GM12878 (cell line): ENCODE measurements at regions not wholly inside any gene's neighbourhood (a gene's known extent, or its start where the extent isn't known, plus 50 kb on each side); places are given as distances from the start of the nearest gene placed in this dataset.

ENCODE experiments used
- ATAC-seq: fragments of 200-7000 bp; cut with Tn5 transposase; 3 replicates; pipeline ENCODE4 v1.9.1; 2020; ENCODE audit warnings: mild to moderate bottlenecking, moderate library complexity
- BruUV-seq: library from RNA; stranded (reverse); fragments of 400-500 nt; replicated peaks from 2 replicates; lab custom pipeline; 2021; lab: Mats Ljungman, UMichigan
- CTCF ChIA-PET: fragments of 300-600 bp; sonication (Branson Sonifier 250); formaldehyde crosslinking; extraction: SDS; loops from one replicate; lab custom pipeline; 2021; ENCODE audit warnings: inconsistent platforms; lab: Yijun Ruan, JAX
- POLR2A ChIA-PET: fragments of 350-600 bp; formaldehyde crosslinking; extraction: SDS; loops from one replicate; lab custom pipeline; 2021; ENCODE audit warnings: inconsistent platforms; lab: Charles Lee
- RAD21 ChIA-PET: fragments of 300-600 bp; sonication (Branson Sonifier 250); formaldehyde crosslinking; loops from one replicate; lab custom pipeline; 2023; ENCODE audit warnings: antibody characterized with exemption; ENCODE audit not compliant: unreplicated experiment; lab: Charles Lee
- SMC1A ChIA-PET: fragments of 300-600 bp; sonication (Branson Sonifier 250); formaldehyde crosslinking; loops from one replicate; lab custom pipeline; 2023; ENCODE audit not compliant: unreplicated experiment, uncharacterized antibody; lab: Charles Lee
- DNase-seq: peaks from one replicate; pipeline ENCODE4 v3.0.0-alpha.2; 2011; ENCODE audit warnings: low read depth, low spot score
- FAIRE-seq: peaks from 3 replicates; lab custom pipeline; 2011; peaks lifted over from hg19 to GRCh38; lab: Jason Lieb, UNC
- H2AFZ ChIP-seq: 2 replicates; pipeline ENCODE4 v1.6.0; 2011; ENCODE audit warnings: low read depth, low read length, control low read depth; ENCODE audit not compliant: control insufficient read depth
- H3K27ac ChIP-seq: 2 replicates; pipeline ENCODE4 v1.5.1; 2011; ENCODE audit warnings: control low read depth; ENCODE audit not compliant: control insufficient read depth, insufficient read depth
- H3K27me3 ChIP-seq, 2 experiments: replicated peaks in 1 of 2; 2 replicates each; pipeline versions ENCODE4 v1.6.0 to v1.6.1; 2011; ENCODE audit warnings: low read length in 1 of 2; ENCODE audit not compliant: control insufficient read depth in 2 of 2, insufficient read depth in 2 of 2
- H3K36me3 ChIP-seq, 2 experiments: 2 replicates each; pipeline ENCODE4 v1.5.1; 2011; ENCODE audit warnings: low read length in 1 of 2; ENCODE audit not compliant: control insufficient read depth in 2 of 2, insufficient read depth in 2 of 2
- H3K4me1 ChIP-seq: 2 replicates; pipeline ENCODE4 v1.6.1; 2011; ENCODE audit warnings: mild to moderate bottlenecking, low read length, moderate library complexity, mixed read lengths; ENCODE audit not compliant: control insufficient read depth, insufficient read depth
- H3K4me2 ChIP-seq: 2 replicates; pipeline ENCODE4 v1.6.0; 2011; ENCODE audit warnings: control low read depth; ENCODE audit not compliant: control insufficient read depth, insufficient read depth
- H3K4me3 ChIP-seq: fragments of 200-600 bp; sonication (generic); 2 replicates; pipeline ENCODE4 v1.5.1; 2016
- H3K79me2 ChIP-seq: 2 replicates; pipeline ENCODE4 v1.6.0; 2011; ENCODE audit warnings: low read length; ENCODE audit not compliant: control insufficient read depth, insufficient read depth
- H3K9ac ChIP-seq: 2 replicates; pipeline ENCODE4 v1.8.0; 2011; ENCODE audit warnings: low read length, control low read depth, mixed read lengths; ENCODE audit not compliant: control insufficient read depth, insufficient read depth
- H3K9me3 ChIP-seq: replicated peaks from 3 replicates; pipeline ENCODE4 v1.5.1; 2011; ENCODE audit warnings: mild to moderate bottlenecking, low read length; ENCODE audit not compliant: control insufficient read depth, insufficient read depth
- H4K20me1 ChIP-seq: 2 replicates; pipeline ENCODE4 v1.6.0; 2011; ENCODE audit not compliant: control insufficient read depth, insufficient read depth
- CHD4 ChIP-seq: fragments of 200-600 bp; sonication (generic); IDR thresholded peaks from 2 replicates; pipeline ENCODE4 v1.6.1; 2016; ENCODE audit warnings: mild to moderate bottlenecking
- FOXM1 ChIP-seq: IDR thresholded peaks from 2 replicates; pipeline ENCODE4 v1.6.1; 2012; ENCODE audit warnings: low read depth, mild to moderate bottlenecking, inconsistent platforms, low read length, moderate library complexity
- IKZF2 ChIP-seq, 2 experiments: fragments of 450-650 bp; IDR thresholded peaks; 2 replicates each; pipeline ENCODE4 v1.6.1; 2017; ENCODE audit warnings: mild to moderate bottlenecking in 2 of 2, moderate library complexity in 2 of 2
- JUNB ChIP-seq: IDR thresholded peaks from 2 replicates; pipeline ENCODE4 v1.6.1; 2016; ENCODE audit warnings: antibody characterized with exemption, mild to moderate bottlenecking
- JUND ChIP-seq: IDR thresholded peaks from 2 replicates; pipeline ENCODE4 v1.6.1; 2012; ENCODE audit warnings: low read depth, mild to moderate bottlenecking, low read length, improper control_type of control experiment, moderate library complexity
- MYC ChIP-seq: IDR thresholded peaks from 2 replicates; pipeline ENCODE4 v1.6.1; 2011; ENCODE audit warnings: mild to moderate bottlenecking, low read length, moderate library complexity, inconsistent platforms; ENCODE audit not compliant: insufficient read depth, insufficient replicate concordance, insufficient read length, severe bottlenecking
- NR2F1 ChIP-seq: fragments of 450-650 bp; conservative IDR thresholded peaks from 2 replicates; pipeline ENCODE4 v1.6.1; 2017; ENCODE audit warnings: mild to moderate bottlenecking
- POLR2AphosphoS5 ChIP-seq: IDR thresholded peaks from 2 replicates; pipeline ENCODE4 v1.6.1; 2011; ENCODE audit warnings: mild to moderate bottlenecking, low read length, inconsistent platforms
- SIX5 ChIP-seq: IDR thresholded peaks from 2 replicates; pipeline ENCODE4 v1.6.1; 2011; ENCODE audit warnings: mild to moderate bottlenecking, low read depth, low read length, moderate library complexity; ENCODE audit not compliant: severe bottlenecking
- SUZ12 ChIP-seq: fragments of 200-600 bp; sonication (generic); IDR thresholded peaks from one replicate; pipeline ENCODE4 v1.6.1; 2018; ENCODE audit warnings: antibody characterized with exemption, mild to moderate bottlenecking; ENCODE audit not compliant: unreplicated experiment
- TAF1 ChIP-seq: IDR thresholded peaks from 2 replicates; pipeline ENCODE4 v1.6.1; 2011; ENCODE audit warnings: mild to moderate bottlenecking, low read depth, low read length, borderline replicate concordance
- ZNF217 ChIP-seq: fragments of 450-650 bp; IDR thresholded peaks from 2 replicates; pipeline ENCODE4 v1.6.1; 2017; ENCODE audit warnings: antibody characterized with exemption, mild to moderate bottlenecking
- ZNF24 ChIP-seq: fragments of 450-650 bp; IDR thresholded peaks from 2 replicates; pipeline ENCODE4 v1.6.1; 2017; ENCODE audit warnings: antibody characterized with exemption, mild to moderate bottlenecking
- ZNF384 ChIP-seq: IDR thresholded peaks from 2 replicates; pipeline ENCODE4 v1.6.1; 2012; ENCODE audit warnings: low read depth, mild to moderate bottlenecking, low read length, improper control_type of control experiment, borderline replicate concordance
- WGBS: methylation state at CpG from one replicate; pipeline ENCODE4 v1.1.6; 2016; ENCODE audit warnings: low lambda C conversion rate; ENCODE audit not compliant: insufficient replicate concordance, insufficient coverage; ENCODE audit errors: missing lambda C conversion rate; 5-methylcytosine and 5-hydroxymethylcytosine counted together
- in situ Hi-C: fragments of 300-500 bp; cut with MboI; formaldehyde crosslinking; loops from 9 replicates; pipeline ENCODE4 v1.14.3; 2018; ENCODE audit warnings: mixed read lengths
- intact Hi-C: fragments of 100-400 bp; cut with micrococcal nuclease; formaldehyde crosslinking; loops from one replicate; pipeline ENCODE4 v1.14.2; 2022; ENCODE audit not compliant: unreplicated experiment
- TF ChIP-seq, protein P1 (sequence below): fragments of 450-650 bp; conservative IDR thresholded peaks from 2 replicates; pipeline ENCODE4 v1.6.1; 2017; ENCODE audit warnings: mild to moderate bottlenecking, moderate library complexity
- TF ChIP-seq, protein P2 (sequence below): fragments of 450-650 bp; IDR thresholded peaks from 2 replicates; pipeline ENCODE4 v1.6.1; 2017; ENCODE audit warnings: borderline replicate concordance

DNA sequence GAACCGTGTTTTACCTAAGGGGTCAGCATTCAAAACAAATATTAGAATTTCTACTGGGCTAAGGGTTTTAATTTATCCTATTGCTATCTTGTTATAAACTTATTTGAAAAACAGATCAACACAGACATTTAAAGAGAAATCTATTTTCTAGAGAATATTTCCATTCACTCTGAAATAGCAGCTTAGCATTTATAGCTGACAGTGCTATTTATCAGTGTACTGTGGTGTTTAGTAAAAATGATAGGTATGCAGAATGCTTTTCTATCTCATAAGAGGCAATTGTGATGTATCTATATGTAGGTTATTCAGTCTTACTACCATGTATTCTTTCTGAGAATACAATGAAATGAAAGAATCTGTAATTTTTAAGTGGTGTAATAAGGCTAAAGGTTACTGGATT is 1077.4 kb downstream of the REEP3 start (continued):
- TF ChIP-seq, protein P1, sequence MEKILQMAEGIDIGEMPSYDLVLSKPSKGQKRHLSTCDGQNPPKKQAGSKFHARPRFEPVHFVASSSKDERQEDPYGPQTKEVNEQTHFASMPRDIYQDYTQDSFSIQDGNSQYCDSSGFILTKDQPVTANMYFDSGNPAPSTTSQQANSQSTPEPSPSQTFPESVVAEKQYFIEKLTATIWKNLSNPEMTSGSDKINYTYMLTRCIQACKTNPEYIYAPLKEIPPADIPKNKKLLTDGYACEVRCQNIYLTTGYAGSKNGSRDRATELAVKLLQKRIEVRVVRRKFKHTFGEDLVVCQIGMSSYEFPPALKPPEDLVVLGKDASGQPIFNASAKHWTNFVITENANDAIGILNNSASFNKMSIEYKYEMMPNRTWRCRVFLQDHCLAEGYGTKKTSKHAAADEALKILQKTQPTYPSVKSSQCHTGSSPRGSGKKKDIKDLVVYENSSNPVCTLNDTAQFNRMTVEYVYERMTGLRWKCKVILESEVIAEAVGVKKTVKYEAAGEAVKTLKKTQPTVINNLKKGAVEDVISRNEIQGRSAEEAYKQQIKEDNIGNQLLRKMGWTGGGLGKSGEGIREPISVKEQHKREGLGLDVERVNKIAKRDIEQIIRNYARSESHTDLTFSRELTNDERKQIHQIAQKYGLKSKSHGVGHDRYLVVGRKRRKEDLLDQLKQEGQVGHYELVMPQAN = no peak
- TF ChIP-seq, all 136 proteins: peak for 0

DNA sequence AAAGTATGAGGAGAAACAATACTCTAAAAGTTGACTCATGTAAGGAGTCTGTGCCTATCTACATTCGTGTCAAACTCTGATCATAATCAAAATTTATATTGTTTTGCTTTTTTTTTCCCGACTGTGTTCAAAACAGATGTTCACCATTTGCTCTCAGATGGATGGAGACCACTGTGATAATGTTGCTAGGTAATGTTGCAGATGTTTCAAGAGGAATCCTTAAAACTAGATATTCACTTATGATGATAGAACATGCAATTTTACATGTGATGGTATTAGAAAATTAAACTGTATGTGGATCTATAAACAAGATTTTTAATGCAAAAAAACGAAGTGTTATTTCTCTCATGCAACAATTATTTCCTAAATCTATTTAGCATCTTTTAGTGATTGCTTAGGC is 1080.1 kb downstream of the REEP3 start:
- no peaks in the 10 kb centered on the region for H3K4me1 ChIP-seq
- FAIRE-seq = no peak
- WGBS = 10% methylated on average over 3 of the region's 3 CpGs
- no peak overlapping the region for H3K9ac ChIP-seq
- no TSS peak for BruUV-seq
- ChIA-PET RAD21 (no interaction called here), POLR2A (no interaction called here), CTCF (no interaction called here), SMC1A (no interaction called here)
- ATAC-seq = no peak
- H4K20me1 ChIP-seq = no peaks in the 10 kb centered on the region
- H2AFZ ChIP-seq = no peak overlapping the region
- in situ Hi-C loops (no loop called here), intact Hi-C loops (no loop called here)
- no peaks in the 10 kb centered on the region for H3K27me3 ChIP-seq
- DNase-seq = no peak
- no peak overlapping the region for H3K4me3 ChIP-seq
- no peak overlapping the region for H3K4me2 ChIP-seq
- no peak for TF ChIP-seq SIX5
- no peak for TF ChIP-seq JUND
- no peak for TF ChIP-seq FOXM1
- H3K79me2 ChIP-seq = no peaks in the 10 kb centered on the region
- H3K36me3 ChIP-seq = no peaks in the 10 kb centered on the region
- H3K27ac ChIP-seq = no peak overlapping the region
- no peaks in the 10 kb centered on the region for H3K9me3 ChIP-seq

DNA sequence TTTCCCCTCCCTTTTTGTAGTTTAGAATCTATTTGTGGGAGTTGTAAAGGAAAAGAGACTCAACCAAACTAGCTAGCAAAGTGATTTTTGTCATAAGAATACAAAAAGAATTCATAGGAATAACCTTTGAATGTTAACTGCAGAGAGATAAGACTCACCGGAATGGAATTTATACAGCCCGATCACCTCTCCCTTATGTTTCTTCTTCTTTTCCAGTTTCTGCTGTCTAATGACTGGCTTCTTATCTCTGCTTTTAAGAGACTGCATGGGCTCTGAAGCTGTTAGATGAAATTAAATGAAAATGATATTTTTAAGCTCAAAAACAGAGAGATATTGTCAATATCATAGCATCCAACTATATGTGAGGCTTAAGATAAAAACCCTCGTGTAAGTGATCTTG is 1095.9 kb downstream of the REEP3 start:
- H3K4me3 ChIP-seq = no peak overlapping the region
- H3K27ac ChIP-seq = no peak overlapping the region
- intact Hi-C loops = no loop called here
- no peak overlapping the region for H3K9ac ChIP-seq
- DNase-seq (no peak), ATAC-seq (no peak), FAIRE-seq (no peak)
- no peak overlapping the region for H3K4me2 ChIP-seq
- ChIA-PET POLR2A (no interaction called here), RAD21 (no interaction called here), CTCF (no interaction called here), SMC1A (no interaction called here)
- no peaks in the 10 kb centered on the region for H3K36me3 ChIP-seq
- no peaks in the 10 kb centered on the region for H3K4me1 ChIP-seq
- H3K9me3 ChIP-seq = no peaks in the 10 kb centered on the region
- no peaks in the 10 kb centered on the region for H4K20me1 ChIP-seq
- WGBS = 42% methylated on average over 3 of the region's 3 CpGs
- in situ Hi-C loops = no loop called here
- no peak overlapping the region for H2AFZ ChIP-seq
- H3K79me2 ChIP-seq = no peaks in the 10 kb centered on the region
- H3K27me3 ChIP-seq = no peaks in the 10 kb centered on the region
- no TSS peak for BruUV-seq
- TF ChIP-seq NR2F1 = no peak
- TF ChIP-seq, protein P2, sequence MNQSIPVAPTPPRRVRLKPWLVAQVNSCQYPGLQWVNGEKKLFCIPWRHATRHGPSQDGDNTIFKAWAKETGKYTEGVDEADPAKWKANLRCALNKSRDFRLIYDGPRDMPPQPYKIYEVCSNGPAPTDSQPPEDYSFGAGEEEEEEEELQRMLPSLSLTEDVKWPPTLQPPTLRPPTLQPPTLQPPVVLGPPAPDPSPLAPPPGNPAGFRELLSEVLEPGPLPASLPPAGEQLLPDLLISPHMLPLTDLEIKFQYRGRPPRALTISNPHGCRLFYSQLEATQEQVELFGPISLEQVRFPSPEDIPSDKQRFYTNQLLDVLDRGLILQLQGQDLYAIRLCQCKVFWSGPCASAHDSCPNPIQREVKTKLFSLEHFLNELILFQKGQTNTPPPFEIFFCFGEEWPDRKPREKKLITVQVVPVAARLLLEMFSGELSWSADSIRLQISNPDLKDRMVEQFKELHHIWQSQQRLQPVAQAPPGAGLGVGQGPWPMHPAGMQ = no peak
- TF ChIP-seq TAF1 = no peak
- no peak for TF ChIP-seq SUZ12
- no peak for TF ChIP-seq ZNF217
- no peak for TF ChIP-seq ZNF384
- no peak for TF ChIP-seq IKZF2 (IDR thresholded peaks at IDR 0.05)
- no peak for TF ChIP-seq CHD4
- TF ChIP-seq JUNB = no peak
- TF ChIP-seq ZNF24 = no peak
- TF ChIP-seq MYC = no peak
- TF ChIP-seq POLR2AphosphoS5 = no peak
